ENCODE measurements at regions not wholly inside any gene's neighbourhood (a gene's known extent, or its start where the extent isn't known, plus 50 kb on each side); places are given as distances from the start of the nearest gene placed in this dataset.

DNA sequence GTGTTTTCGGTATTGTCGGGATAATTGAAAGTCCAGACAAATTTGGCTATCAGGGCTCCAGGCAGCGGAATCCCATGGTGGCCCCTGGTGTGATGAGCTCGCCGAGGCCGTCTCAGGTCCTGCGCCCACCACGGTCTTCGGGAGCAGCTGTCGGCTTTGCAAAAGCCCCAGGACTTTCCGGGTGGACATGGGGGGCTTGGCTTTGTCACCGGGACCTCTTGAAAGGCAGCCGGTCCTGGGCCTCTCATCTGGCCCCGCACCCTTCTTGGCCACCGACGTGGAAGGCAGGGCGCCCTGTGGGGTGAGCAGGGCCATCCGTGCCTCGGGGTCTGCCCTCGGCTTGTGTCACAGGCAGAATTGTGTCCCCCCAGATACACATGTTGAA, 87.1 kb upstream of the ACTRT2 start:
- no peak for DNase-seq (ENCODE audit: low spot score)

DNA sequence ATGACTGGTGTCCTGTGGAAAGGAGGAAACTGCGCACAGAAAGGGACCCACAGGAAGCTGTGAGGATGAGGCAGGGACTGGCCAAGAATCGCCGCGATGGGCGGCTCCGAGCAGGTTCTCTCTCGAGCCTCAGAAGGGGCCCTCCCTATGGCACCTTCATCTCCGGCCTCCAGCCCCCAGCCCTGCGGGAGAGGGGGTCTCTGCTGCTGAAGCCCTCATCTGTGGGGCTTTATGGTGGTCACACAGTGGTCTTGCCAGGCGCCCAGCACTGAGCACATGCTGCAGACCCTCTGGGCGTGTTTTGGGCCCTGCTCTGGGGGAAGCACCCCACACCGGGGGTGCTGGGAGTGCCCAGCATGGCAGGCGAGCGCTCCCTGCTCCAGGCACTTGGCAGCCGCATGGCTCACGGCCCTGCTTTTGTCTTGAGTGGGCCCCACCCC, 86.6 kb upstream of the ACTRT2 start:
- DNase-seq (ENCODE audit: low spot score) = no peak

DNA sequence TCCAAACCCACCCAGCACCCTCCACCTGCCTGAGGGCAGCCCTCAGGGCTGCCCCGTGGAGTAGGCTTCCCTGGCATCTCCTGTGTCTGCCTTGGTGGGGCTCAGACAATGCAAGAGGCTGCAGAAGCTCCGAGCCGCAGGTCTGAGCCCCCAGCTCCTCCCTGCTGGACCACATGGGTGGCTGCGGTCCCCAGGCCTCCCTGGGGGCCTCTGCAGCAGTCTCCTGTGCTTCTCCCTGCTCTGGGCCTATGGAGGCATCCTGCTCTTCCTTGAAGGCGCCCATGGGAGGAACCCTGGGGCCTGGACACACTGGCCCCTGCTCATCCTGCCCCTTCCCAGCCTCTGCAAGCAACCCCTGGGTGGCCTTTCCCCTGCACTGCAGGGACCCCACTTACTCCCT, 86.1 kb upstream of the ACTRT2 start:
- DNase-seq (ENCODE audit: low spot score) = no peak

DNA sequence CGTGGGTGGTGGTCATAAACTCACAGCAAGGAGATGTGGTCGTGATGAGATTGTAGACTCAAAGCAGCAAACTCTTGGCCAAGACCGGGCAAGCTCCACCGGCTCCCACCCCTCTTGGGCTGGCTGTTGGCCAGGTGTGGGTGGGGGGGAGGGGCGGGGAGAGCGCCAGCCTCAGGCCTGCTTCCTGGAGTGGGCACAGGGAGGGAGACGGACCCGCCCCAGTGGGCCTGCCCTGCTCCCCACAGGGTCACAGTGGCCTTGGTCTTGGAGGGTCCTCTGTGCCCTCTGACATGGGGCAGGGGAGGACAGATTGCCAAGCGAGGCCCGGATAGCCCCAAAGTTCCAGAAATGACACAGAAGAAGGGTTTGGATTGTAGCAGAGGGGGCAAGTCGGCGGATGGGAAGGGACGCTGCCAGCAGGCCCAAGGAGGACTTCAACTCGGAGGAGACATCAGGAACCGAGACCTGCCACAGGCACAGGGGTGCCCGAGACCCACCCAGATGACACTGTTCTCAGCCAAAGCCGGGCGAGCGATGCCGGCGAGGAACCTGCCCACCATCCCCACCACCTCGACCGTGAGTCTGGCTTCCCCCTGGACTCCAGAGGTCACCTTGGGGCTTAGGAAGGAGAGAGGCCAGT, 85.4 kb upstream of the ACTRT2 start:
- DNase-seq (ENCODE audit: low spot score) = no peak

DNA sequence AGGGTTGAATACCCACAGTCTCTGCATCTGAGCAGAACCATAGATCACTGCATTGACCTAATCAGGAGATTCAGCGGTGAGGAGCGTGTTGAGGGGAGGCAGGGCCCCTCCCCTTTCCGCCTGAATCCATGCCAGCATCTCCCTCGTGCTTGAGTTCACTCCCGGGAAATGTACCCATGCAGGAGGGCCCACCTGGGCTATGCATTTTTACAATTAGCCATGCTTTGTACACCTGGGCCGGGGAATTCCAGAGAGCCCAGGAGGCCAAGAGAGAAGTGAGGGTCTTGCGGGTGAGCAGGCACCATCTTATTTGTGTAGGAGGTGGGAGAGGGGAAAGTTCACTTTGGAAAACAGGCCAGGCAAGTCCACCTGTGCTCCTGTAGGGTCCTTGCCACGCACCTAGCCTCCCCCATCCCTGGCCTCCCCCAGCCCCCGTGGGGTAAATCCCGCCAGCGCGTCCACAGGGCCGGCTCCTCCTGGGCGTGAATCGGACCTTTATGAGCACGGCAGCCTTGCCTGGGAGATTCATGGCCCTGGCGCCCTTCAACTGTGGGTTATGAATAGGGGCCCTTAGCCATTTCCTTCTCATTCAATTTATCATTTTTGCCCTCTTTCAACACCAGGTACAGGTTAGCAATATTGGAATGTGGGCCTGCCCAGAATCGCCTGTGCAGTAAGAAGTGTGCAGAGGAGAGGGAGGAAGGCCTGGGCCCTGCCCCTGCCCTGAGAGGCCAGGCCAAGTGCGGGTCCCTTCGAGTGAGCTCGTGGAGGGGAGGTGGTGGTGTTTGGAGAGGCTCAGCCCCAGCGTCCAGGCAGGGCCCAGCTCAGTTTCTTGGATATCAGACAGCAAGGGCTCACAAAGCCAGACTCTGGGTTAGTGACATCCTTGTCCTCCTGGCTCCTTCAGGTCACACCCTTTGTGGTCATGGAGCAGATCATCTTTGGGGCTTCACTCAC, 84.4 kb upstream of the ACTRT2 start:
- no peak for DNase-seq (ENCODE audit: low spot score)

DNA sequence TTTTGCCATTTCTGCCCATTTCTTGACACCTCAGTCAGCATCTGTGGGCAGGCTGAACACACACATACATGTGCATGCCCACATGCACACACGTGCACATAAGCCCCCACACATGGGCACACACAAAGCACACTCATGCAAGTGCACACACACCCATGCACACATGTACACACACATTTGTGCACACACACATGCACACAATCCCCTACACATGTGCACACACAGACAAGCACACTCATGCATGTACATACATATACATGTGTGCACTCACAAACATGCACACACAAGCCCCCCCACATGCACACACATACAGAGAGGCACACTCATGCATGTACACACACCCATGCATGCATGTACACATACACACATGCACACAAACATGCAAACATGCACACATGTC, 83.5 kb upstream of the ACTRT2 start:
- no peak for DNase-seq (ENCODE audit: low spot score)

DNA sequence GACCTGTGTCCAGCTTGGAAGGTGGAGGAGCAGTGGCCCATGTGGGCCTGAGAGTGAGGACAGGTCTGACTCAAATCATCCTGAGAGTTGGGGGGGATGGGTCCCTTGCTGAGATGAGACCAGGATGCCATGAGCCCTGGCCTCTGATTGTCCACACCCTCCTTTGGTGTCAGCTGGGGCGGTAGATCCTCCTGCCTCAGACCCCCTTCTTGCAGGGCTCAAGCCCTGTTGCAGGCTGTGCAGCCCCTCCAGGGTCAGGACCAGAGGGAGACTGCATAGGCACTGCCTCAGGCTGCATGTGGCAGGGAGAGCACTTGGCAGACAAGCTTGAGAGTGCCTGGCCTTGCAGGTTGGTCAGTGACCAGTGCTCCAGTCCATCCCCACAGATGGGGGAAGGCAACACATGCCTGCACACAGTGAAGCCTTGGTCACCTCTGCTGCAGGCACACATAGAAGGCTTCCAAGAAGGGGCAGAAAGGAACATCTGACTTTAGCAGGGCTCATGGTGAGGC, 82.2 kb upstream of the ACTRT2 start:
- DNase-seq (ENCODE audit: low spot score) = no peak

DNA sequence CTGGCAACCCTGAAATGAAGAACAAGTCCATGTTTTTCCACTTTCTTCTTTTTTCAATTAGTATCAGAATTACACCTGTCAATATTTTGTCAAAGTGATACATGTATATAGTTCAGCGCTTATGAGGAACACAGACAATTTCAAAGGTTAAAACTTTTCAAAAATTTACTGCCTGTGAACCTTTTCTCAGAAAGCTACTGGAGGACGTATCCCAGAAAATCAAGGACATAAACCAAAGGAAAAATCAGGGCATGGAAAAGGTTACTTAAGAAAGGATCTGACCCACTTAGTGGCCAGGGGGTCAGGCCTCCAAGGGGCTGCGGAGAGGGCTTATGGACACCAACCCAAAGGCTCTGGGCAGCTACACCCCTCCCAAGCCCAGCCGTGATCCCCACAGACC, 81.1 kb upstream of the ACTRT2 start:
- no peak for DNase-seq (ENCODE audit: low spot score)

DNA sequence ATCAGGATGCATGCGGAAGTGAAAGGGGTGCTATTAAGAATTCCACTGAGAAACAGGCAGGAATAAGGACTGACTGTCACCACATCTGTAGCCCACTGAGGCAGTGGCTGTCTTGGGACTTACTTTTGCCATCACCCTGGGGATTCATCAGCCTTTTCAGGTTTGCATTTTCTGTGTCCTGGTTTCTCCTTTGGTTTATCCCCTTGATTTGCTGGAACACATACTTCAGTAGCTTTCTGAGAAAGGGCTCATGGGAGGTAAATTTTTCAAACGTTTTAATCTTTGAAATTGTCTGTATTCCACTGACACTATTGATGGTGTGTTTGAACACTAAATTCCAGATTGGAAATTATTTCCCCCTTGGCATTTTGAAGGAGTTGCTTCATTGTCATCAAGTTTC, 80.2 kb upstream of the ACTRT2 start:
- no peak for DNase-seq (ENCODE audit: low spot score)

DNA sequence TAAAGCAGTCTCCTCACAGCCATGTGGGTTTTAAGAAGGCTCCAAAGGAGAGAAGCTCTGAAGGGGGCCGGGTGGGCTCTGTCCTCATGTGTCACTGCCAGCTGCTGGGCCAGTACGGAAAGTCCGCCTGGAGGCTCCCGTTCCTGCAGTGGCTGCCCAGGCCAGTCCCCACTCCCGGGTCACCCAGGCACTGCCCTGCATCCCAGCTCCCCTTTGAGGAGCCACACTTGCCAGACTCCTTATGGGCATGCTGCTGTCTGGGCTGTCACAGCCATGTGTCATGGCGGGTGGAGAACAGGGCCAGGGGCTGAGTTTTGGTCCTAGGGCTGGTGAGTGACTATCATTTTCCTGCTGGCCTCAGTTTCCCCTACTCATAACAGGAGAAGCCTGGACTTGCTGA, 79.4 kb upstream of the ACTRT2 start:
- DNase-seq (ENCODE audit: low spot score) = no peak

DNA sequence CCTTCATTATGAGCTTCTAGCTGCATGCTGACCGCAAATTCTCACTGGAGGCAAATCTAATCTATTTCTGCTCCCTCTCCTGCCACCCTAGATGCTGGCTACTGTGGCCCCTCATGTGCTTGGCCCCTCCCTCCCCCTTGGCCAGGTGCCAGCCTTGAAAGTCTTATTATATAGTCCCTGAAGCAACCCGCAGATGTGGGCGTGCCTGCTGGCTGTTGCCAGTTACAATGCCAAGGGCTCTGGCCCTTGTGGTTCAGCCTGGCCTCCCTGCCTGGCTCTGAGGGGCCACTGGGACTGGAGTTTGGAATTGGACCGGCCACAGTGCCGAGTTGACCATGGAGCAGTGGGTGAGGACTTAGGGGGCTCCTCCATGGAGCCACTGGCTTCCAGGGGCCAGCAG, 78.9 kb upstream of the ACTRT2 start:
- DNase-seq (ENCODE audit: low spot score) = no peak

DNA sequence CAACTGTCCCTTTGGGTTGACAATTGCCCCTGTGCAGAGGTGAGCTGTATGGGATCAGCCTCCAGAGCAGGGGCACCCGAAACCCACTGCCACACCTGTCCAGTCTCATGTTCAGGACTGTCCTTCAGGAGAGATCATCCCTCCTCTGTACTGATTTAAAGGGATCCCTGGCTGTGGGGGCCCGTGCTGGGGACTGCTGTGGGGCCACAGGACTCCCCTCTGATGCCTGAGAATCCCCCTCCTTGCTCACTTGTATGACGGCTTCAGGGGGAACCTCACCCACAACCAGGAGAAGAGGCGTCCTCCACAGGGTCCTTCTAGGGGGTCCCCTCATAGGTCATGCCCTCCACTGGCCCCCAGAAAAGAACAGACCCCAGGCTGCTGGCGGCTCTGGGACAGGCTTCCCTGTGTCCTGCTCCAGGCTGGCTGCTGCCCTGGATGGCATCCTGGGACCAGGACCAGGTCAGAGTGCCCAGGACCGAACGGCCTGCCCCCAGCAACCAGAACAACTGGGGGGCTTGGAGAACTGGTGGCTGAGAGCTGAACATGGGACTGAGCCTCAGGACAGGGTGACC, 77.5 kb upstream of the ACTRT2 start:
- no peak for DNase-seq (ENCODE audit: low spot score)

DNA sequence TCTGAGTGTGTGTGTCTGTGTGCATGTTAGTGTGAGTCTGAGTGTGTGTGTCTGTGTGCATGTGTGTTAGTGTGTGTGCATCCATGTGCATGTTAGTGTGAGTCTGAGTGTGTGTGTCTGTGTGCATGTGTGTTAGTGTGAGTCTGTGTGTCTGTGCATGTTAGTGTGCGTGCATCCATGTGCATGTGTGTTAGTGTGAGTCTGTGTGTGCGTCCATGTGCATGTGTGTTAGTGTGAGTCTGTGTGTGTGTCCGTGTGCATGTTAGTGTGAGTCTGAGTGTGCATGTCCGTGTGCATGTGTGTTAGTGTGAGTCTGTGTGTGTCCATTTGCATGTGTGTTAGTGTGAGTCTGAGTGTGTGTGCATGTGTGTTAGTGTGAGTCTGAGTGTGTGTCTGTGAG, 76.6 kb upstream of the ACTRT2 start:
- DNase-seq (ENCODE audit: low spot score) = no peak

DNA sequence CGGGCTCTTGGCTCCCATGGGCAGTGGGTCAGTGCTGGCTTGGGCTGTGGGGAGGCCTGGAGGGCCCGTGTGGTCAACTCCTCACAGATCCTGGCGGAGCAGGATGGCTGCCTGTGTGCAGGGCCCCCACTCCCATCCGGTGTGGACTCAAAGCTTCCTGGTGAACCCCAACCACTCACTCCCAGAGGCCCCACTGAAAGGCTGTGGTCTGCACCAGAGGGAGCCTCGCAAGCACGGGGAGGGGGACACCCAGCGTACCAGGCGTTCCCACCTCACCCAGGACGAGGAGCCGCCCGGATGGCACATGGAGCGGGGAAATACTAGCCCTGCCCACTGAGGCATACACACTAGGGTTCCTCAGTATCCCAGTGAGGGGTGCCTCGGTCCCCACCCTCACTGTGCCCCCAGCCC, 75.4 kb upstream of the ACTRT2 start:
- no peak for DNase-seq (ENCODE audit: low spot score)

DNA sequence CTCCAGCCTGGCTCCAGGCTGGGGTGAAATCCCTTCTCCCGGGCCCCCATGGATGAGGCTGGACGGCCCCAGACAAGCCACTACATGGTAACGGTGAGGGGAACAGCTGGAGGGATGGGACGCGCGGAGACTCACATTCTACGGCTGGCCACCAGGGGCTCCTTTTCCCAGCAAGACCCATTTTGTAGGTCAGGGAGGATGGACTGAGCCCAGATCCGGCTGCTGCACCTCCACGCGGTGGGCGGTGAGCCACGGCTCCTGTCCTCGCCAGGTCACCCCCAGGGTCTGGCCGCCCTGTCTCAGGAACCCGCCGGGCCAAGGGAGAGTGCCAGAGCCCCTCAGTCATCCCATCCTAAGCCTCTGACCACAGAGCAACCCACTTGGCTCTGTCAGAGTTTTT, 75.0 kb upstream of the ACTRT2 start:
- DNase-seq (ENCODE audit: low spot score) = no peak

DNA sequence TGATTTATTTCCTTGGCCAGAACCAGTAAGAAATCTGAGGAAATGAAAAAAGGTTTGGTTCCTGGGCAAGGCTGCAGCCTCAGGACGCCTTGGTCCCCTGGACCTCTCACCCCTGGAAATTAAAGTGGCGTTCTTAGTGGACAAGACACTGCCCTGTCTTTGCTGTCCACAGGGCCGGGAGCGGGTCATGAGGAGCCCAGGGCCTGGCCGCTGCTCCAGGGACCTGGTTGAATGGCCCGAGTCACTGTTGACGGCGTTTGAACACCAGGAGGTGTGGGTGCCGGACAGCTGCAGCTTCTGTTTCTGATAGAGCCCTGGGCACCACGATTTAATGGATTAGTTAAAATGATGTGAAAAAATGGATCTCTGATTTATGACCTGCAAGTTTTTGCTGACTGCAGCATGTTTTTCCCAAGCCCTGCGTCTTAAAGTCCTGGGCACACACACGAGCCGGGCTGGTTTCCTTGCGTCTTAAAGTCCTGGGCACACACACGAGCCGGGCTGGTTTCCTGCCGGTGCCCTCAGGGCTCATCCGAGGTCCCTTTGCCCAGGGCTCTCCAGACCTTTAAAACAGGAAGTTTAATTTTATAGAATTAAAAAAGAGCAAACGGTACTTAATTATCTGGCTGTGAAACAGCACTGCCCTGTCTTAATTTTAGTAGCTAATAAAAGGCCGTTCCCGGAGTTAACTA, 74.1 kb upstream of the ACTRT2 start:
- DNase-seq (ENCODE audit: low spot score) = no peak

DNA sequence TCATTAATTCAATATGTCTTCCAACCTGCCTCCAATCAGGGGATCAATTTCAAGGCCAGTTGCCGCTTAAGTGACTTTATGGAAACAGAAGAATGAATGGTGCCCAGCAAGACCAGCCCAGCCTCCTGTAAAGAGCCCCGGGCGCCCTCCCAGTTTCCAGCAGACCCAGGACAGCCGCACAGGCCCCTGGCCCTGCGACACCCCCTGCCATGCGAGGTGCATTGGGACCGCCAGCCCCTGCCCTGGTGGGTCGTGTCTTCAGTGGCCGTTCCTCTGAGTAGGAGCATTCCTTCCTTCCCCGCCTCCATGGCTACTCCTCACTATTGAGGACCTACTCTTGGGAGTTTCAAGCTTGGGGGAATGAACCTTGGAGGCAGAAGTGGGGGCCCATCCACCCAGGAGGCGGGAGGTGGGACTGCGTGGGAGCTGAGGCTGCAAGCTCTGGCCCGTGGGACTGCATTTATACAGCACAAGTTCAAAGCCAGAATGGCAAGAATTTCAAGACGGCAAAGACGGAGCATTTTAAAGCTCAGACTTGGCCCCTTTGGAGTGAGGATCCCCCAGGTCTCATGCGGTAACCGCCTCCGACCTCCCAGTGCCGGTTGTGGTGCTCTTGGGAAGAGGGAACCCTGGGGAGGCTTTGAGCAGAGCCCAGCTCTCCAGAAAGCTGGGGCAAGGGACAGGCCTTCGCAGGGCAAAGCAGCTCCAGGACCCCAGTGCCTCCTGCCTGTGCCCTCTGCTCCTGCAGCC, 73.1 kb upstream of the ACTRT2 start:
- no peak for DNase-seq (ENCODE audit: low spot score)

DNA sequence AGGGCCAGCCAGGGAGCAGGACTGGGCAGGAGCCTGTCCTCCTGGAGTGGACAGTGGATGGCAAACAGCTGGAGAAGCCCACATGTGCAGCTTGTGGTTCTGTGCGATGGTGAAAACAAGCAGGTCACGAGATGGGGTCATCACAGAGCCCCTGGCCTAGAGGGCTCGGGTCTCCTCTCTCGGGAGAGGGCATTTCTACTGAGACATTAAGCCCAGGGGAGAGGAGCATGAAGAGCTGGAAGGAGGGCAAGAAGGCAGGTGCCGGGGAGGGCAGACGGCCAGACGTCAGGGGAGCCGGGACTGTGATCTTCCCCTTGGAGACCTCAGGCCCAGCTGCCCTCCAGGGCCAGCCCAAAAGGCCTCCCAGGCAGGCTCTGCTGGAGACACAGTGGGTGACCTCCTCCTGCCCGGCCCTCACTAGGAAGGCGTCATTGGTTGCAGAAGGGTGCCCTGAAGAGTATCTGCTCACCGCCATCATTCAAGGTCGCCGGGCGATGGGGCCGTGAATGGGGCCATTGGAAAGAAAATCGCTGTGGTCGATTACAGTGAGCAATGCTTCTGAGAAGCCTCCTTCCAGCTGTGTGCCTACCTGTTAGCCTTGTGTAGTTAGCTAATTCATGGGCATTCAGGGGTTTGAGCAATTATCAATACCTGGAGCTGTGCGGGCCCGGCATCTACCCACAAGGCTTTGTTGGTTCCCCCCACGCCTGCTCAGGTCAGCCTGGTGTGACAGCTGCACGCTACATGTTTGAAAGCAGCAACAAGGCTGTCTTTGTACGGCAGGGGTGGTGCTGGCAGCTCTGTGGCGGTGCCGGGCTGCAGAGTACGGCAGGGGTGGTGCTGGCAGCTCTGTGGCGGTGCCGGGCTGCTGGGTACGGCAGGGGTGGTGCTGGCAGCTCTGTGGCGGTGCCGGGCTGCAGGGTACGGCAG, 72.3 kb upstream of the ACTRT2 start:
- no peak for DNase-seq (ENCODE audit: low spot score)

DNA sequence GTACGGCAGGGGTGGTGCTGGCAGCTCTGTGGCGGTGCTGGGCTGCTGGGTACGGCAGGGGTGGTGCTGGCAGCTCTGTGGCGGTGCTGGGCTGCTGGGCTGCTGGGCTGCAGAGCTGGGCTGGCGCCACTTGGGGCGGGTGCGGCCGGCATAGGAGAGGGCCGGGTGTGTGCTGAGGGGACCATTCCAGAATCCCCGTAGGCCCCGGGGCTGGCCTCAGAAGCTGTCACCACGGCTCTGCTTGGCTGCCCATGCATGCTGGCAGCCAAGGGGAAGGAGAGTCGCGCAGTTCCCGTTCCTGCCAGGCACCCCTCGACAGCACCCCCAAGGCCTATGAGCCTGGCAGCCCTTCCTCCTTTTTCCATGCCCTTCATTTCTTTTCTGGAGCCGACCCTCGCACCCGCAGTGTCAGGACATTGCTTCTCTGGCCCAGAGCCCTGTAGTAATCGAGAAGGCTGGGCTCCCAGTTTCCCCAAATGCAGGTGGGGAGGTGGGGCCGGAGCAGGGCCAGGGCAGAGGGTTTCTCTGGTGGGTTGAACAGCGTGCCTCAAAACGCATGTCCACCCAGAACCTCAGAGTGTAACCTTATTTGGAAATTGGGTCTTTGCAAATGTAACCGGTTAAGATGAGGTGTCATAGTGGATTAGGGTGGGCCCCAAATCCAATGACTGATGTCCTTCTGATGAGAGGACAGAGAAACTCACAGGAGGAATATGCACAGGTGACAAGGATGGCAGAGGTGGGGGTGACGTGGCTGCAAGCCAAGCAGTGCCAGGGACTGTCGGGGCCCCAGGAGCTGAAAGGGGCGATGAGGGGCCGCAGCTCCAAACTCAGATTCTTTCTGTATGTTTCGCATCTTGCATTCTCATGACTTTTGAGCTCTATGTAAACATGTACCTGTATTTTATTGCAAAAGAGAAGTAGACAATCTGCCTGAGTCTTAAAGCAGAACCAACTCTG, 71.0 kb upstream of the ACTRT2 start:
- DNase-seq (ENCODE audit: low spot score) = no peak
